ENCODE measurements at regions not wholly inside any gene's neighbourhood (a gene's known extent, or its start where the extent isn't known, plus 50 kb on each side); places are given as distances from the start of the nearest gene placed in this dataset.

DNA sequence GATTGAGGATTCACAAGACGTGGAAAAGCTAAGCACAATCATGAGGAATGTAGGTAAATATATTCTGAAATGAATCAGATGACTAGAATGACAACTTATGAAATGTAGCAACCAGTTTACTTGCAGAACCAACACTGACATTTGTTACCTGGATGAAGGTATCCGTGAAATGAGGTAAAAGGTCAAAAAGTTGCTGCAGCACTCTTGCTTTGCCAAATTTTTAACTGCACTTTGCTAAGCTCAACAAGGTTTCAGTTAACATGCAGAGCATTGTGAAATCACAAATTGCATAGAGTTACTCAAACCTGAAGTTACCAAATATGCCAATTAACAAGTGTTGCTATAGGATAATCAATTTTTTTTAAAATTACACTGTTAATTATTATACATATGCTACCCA, 1280.1 kb downstream of the KCNT2 start:
- DNase-seq, result no peak

DNA sequence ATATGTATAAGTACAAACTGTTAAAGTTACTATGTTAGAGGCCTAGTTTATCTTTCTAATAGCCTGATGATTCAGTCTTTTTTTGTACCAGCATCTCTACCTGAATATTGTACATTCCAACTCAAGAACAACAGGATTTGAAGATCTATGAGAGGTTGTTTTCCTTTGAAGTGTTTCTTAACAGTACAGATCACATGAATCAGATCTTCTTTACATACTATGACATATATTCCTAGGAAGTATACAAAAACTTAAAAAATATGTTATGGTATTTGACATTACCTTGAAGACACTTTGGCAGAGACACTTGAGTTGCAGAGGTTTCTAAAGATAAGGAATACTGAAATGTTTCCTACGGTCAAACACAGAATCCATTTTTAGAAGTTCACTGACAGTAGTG, 1280.9 kb downstream of the KCNT2 start:
- no peak for DNase-seq

DNA sequence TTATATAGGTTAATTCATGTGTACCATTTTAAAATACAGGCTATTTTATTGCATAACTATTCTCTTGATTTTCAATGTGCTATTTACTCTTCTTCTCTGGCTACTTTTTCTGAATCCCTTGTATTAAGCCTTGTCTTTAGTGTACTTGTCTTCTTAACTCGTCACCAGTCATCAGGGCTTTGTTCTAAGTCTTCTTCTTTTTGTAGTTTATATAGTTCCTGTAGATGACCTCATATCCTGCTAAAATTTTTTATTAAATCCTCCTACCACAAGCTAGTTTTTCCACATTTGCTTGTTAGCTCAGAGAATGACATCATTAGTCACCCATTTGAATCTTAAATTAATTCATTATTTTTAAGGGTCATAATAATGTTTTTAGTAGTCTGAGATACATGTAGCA, 1281.9 kb downstream of the KCNT2 start:
- no peak for DNase-seq

DNA sequence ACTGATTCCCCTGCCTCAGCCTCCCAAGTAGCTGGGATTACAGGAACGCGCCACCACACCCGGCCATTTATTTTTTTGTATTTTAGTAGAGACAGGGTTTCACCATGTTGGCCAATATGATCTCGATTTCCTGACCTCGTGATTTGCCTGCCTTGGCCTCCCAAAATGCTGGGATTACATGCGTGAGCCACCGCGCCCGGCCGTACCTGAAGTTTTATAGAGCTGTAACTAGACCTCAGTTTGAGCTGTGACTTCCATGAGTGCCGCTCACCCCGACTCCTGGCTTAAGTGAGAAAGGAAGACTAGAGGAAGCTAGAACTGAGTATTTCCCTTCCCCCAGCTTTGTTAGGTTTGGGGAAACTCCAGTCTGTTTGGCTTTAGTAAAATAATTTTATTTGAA, 1283.1 kb downstream of the KCNT2 start:
- no peak for DNase-seq

DNA sequence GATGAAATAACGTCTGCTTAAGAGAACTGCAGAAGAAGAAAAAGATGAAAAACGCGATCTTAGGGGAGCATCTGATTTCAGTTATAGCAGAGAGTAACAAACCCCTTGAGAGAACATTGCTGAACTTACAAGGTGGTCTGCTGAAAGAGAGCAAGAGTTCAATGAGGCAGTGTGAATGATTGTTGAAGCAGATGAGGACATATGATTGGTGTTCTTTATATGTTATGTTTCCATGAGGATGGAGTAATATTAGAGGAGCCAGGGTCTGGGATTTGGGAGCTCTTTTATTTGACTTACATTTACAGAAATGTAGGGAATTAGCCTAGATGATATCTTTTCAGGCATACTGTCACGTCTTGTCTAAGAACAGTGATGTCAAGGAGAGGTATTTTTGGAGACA, 1302.0 kb downstream of the KCNT2 start:
- no peak for DNase-seq

DNA sequence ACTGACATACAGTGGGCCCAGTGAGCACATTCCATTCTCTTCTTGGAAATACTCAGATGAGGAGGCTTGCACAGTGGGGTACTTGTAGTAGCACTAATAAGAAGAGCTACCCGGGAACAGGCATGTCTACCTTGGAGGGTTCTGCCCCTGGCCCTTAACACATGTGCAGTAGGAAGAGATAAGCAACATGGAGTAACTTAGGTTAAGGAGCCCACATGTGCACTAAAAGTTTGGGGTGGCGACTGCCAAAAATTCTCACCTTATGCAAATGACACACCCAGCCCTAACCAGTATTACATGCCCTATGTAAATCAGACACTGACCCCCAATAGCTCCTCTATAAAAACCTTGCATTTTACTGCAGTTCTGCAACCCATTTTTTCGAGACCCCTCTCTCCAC, 1313.3 kb downstream of the KCNT2 start:
- DNase-seq, result no peak

DNA sequence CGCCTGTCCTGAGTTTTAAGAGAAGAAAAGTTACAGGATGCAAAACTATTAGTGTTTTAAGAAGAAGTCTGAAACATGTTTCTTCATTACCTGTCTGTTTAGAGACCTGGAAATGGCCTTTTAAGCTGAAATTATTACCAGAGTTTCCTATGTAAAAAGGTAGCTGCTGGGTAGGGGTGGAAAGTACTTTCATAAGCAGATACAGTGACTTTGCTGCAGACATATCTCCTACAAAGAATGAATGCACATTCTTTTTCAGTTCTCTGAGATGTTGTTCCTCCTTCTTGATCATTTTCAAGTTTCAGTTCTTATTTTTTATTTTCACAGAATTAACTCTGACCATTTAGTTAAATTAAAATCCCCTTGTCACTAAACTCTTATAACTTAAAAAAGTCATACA, 1329.6 kb downstream of the KCNT2 start:
- DNase-seq, result no peak

DNA sequence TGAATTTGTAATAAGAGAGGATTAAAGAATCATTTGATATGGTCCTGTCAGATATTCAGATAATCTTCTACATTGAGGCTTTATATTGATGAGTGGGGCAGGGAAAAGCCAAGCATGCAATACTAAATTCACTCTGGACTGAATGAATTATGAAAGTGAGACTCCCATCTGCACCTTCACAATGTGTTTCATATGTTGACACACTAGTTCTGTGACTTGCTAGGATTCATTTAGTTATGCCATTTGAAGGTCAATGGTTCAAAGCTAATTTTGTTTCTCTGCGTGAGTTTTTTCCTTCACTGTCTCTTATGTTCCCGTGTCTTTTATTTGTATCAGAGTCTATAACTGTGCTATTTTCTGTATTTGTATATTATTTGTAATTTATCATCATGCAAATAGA, 1332.5 kb downstream of the KCNT2 start:
- DNase-seq, result no peak

DNA sequence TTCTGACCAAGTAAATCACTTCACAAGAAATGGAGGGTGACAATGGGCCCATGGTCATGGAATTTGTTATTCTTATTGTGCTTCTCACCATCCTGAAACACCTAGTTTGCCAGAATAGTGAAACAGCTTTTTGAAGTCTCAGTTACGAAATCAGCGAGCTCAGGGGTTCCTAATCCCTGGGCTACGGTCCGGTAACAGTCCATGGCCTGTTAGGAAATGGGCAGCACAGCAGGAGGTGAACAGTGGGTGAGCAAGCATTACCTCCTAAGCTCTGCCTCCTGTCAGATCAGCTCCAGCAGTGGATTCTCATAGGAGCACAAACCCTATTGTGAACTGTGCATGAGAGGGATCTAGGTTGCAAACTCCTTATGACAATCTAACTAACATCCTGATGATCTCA, 1356.3 kb downstream of the KCNT2 start:
- no peak for DNase-seq

DNA sequence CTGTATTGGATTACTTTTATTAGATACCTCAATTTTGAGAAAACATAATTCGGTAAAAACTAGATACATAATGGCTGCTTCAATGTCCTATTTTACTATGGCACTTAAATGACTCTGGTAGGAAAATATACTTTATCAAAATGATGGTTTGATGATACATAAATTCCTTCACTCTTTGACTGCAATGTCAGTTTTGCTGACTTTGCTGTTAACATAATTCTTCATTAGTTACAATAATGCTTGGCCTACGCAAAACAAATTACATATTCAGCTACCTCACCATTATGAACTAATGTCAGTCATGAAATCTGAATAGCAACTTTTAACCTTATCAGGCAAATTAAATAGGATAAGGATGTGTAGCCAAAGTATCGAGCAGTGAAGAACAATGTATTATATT, 1364.7 kb downstream of the KCNT2 start:
- no peak for DNase-seq

DNA sequence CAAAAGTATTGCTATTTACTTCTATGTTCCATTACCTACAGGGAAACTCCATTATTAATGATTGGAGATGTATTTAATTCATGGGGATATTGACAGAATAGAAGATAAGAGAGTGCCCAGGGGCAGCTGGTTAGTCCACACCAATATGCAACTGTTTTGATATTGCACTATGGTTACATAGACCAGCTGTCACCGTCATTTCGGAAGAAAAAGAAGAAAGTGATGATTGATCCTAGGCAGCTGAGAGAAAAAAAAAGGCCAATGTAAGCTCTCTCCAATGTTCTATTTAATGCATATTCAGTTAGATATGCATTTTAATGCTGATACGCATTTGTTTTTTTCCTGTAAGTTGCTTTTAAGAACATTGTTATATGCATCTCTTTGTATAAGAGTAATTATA, 1367.2 kb downstream of the KCNT2 start:
- DNase-seq, result no peak

DNA sequence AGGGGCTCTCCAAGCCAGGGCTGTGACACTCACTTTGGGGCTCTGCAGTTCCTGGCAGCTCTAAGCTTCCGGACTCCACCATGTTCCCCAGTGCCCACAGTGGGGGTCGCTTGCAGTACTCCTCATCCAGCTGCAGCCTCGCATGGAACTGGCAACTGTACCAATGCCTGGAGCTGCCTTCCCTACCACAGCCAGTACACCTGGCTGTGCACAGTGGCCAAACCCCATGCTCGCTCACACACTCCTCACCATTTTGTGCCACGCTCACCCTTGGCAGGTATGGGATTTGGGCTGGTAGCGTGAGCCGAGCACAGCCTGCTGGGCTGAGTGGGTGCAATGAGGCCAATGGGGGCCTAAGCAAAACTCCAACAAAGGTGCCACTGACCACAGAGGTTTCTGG, 1369.9 kb downstream of the KCNT2 start:
- no peak for DNase-seq

DNA sequence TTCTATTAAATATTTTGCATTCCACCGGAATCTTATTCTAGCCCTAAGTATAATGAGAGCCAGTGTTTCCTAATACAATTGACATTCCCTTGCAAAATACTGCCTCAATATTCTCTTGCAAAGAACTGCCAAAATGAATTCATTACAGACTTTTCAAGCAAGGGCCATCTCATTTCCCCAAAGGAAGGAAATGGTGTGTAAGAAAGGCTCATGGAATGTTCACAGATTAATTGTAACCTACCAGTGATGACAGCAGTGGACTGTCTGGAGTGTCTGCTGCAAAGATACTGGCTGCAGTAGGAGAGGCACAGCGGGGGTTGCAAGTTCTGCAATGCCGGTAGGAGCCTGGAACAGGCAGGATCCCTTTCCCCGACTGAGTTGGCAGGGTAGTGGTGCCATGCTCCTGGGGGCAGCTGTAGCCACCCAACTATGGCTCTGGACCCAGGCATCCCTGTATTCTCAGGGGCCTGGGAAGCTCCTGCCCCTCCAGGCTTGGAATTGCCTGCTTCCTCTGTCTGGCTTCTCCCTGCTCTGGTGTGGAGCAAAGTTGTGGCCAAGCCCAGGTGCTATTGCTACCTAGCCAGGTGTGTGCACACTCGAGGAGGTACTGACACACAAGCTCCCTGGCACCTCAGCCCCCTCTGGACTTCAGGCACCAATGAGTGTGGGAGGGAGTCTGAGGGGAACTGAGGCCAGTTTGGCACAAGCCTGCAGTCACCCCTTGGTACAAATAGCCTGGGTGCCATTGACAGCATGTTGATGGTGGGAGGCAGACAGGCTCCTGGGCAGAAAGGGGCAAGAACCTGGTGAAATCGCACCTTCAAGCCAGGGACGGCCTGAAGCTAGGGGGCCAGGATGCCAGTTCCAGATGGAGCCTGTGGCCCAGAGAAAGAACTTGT, 1371.0 kb downstream of the KCNT2 start:
- no peak for DNase-seq

DNA sequence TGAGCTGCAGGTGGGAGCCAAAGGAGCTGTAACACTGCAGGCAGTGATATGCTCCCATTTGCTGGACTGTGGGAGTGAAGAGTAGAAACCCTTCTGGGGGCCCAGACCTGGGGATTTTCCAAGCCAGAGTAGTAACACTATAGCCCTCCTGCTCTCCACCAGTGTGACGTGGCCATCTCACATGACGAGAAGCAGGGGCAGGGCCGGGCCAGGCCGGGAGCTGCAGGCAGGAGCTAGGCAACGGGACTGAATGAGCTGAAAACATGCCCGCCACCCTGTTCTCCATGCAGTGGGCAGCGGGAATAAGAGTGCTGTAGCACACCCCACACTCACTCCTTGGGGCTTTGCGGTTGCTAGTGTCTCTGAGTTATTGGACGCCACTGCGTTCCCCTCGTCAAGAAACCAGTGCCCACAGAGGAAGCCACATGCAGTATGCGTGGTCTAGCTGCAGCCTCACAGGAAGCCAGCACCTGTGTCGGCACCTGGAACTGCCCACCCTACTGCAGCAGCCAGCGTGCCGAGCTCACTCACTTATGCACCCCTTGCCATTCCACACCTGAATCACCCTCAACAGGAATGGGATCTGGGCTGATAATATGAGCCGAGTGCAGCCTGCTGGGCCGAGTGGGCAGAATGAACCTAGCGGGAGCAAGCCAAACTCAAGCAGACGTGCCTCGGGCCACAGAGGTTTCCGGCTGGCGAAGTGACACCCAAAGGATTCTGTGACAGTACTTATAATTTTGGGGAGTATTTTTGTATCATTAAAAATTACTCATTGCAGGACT, 1389.6 kb downstream of the KCNT2 start:
- no peak for DNase-seq

DNA sequence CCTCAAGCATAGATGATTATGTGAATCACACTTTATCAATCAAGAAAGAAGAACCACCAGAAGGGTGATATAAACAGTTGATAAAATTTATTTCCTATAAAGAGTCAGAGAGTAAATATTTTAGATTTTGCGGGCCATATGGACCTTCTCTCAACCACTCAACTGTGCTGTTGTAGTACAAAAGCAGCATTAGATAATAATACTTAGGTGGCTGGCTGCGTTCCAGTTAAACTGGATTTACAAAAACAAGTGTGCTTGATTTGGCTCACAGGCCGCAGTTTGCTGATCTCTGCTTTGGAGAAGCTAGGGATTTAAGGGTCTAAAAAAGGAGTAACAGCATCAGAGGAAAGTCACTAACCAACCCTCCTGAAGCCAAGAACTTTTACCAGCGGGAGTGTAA, 1406.0 kb downstream of the KCNT2 start:
- DNase-seq, result no peak

DNA sequence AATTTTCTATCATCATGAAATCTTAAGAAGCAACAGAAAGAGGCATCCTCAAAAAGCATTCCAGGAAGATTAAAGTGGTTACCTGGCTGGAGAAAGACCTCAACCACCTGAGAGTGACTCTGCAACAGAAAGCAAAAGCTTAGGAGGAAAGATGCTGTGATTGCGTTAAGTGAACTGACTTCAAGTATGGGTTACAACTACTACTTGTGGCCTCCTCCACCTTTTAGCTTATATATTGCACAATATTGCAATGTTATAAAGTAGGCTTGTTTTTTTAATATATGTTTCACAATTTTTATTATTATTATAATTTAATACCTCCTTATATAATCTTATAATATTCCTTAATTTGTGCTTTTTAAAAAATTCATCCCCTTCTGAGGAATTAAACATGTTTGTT, 1407.5 kb downstream of the KCNT2 start:
- no peak for DNase-seq

DNA sequence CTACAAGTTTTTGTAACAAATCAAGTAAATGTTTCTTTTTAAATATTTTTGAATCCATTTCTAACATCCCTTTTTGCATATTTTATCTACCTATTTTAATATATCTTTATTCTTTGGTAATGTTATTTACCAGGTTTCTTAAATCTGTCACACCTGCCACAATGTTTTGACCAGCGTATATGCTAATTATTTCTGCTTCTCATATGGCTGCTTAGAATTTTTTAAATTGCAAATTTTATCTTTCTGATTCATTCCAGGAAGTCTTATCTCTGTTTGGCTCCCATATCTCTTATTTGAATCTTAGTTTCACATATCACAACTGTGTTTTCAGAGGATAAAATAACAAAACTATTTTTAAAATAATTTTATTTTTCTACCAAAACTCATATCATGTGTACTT, 1411.1 kb downstream of the KCNT2 start:
- DNase-seq, result no peak

DNA sequence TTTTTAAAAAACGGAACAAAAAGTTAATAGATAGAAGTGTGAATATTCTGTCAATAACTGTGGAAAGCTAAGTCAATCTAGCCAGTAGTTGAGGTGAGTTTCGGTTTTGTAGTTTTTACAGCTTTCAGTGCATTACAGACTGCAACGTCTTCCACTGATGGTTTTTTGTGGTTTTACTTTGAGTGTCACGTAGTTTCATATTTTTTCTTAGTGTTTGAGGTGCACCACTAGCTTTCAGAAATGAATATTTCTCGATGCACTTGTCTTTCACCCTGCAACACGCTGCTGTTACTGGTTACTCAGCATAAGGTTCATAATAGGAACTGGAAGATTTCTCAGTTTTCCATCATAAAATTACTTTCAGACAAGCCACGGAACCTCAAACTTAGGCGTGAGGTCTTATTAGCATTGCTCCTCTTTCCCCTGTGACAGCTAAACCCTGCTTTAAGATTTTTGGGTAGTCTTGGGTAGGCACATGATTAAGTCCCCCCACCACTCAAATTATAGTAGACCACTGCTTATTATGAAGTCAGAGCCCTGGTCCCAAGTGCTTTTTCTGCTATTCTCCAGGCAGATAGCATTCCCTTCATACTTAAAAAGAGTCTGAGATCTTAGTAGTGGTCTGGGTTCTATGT, 1412.7 kb downstream of the KCNT2 start:
- DNase-seq, result no peak

DNA sequence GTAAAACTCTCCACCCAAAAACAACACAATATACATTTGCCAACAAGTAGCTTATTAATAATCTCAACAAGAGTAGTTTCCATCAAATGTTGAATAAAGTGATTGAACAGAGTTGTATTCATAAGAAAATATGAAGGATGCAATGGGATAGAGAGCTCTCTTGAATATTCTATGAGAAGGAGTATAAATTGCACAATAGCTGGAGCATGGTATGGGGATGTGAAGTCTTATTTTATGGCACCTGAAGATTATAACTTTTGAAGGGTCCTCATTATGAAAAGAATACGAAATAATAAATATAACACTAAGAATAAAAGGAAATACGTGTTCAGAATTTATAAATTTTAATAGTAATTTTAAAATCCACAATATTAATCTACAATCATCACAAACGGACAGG, 1415.1 kb downstream of the KCNT2 start:
- DNase-seq, result no peak

DNA sequence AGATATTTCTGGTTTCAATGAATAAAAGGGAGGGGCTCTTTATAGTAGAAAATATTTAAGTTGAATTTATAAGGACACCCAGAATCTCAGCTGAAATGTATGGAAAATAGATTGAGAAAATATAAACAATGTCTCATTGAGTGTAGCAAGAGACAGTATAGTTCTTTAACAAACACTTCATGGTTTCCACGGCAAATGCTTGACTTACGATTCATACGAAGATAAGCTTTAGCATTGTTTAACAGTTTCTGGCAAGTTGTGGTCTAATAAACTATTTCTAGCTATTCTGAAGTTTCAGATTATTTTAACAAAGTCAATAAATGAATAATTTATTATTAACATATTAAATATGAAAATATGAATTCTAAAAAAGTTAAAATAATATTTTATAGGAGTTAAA, 1419.4 kb downstream of the KCNT2 start:
- no peak for DNase-seq

DNA sequence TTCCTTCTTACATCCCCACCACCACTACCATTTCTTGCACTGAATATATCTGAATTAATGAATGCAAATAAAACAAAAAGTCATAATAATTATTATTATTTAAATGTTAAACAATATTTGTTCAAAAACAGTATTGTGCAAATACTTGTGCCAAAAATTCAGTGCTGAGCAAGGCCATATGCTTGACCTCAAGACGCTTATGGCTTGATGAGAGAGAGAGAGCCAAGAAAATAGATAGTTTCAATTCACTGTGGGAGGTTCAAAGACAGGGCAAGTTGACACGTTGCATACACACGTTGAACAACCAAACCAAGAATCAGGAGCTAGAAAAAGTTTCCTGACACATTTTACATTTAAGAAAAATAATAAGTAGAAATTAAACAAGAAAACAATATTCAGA, 1421.7 kb downstream of the KCNT2 start:
- DNase-seq, result no peak

DNA sequence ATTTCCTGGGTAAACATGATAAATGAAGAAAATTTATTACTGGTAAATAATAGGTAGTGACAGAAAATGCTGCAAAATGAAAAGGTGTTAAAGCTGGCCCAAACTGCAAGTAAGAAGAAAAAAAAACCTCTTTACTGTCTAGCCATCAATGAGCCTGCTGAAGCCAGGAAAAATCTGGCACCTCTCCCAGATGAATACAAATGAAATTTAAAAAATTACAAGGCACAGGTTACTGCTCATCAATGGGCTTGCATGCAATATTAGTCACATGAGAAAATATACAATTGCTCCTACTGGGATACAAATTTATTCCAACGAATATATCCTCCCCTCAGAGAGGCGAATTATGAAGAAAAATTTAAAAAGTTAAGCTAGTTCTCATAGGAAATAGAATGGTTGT, 1422.5 kb downstream of the KCNT2 start:
- DNase-seq, result no peak

DNA sequence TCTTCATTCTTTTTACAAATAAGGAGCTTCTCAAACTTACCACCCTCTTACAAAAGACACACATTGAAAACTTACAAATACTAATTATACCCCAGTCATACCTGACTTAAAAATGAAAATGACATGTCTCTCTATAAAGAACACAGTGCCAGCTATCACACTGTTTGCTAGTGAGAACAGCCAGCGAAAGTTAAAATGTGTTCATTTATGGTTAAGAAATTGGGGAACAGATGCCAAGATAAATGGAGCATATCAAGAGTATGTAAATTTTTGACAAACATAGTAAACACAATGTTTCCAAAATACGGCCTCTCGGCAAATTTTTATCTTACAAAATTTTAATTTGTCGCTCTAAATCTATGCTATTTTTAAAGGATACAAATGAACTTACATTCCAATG, 1422.9 kb downstream of the KCNT2 start:
- no peak for DNase-seq

DNA sequence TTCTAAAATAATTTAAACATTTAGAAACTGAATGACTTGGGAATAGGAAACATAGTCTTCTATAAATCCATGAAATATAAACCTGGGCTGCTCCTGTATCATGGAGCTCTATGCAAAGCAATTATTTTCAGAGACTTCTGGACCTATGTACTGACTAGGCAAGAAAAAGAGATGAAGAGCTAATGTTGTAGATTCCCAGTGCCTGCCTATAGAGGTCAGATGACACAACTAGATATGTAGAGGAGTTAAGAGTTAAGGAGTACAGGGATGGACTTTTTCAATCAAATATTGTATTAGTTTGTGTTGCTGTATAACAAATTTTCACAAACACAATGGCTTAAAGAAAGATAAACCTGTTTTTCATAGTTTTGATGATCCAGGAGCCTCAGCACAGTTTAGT, 1434.5 kb downstream of the KCNT2 start:
- DNase-seq, result no peak
